GM12865 (cell line): ENCODE measurements at regions not wholly inside any gene's neighbourhood (a gene's known extent, or its start where the extent isn't known, plus 50 kb on each side); places are given as distances from the start of the nearest gene placed in this dataset.
"Not testable (repeated sequence)": the region's sequence is repeated elsewhere in the genome, so short reads cannot be mapped to it uniquely, and the experiment has no call there.

ENCODE experiments used
- DNase-seq: peaks from one replicate; pipeline ENCODE4 v3.0.0; 2010; ENCODE audit warnings: low read depth
- H3K4me3 ChIP-seq: 2 replicates; pipeline ENCODE4 v1.5.1; 2011; ENCODE audit warnings: mild to moderate bottlenecking, low read depth, low read length, control low read depth
- CTCF ChIP-seq: IDR thresholded peaks from 2 replicates; pipeline ENCODE4 v1.5.1; 2011; ENCODE audit warnings: low read length, control low read depth, low read depth, inconsistent platforms; ENCODE audit not compliant: insufficient read depth; ENCODE audit errors: missing control alignments

- no peak for TF ChIP-seq CTCF
- DNase-seq = no peak
- H3K4me3 ChIP-seq = no peak overlapping the region
These were observed 124.4 kb upstream of the SP8 start for GRCh38 chr7:20911081-20911480.

GRCh38 chr7:20913853-20914252, 127.2 kb upstream of the SP8 start:
- TF ChIP-seq CTCF = no peak
- DNase-seq = no peak
- H3K4me3 ChIP-seq = no peak overlapping the region

GRCh38 chr7:20916311-20916710, 129.6 kb upstream of the SP8 start:
- TF ChIP-seq CTCF = no peak
- no peak overlapping the region for H3K4me3 ChIP-seq
- no peak for DNase-seq

GRCh38 chr7:20917603-20918002, 130.9 kb upstream of the SP8 start:
- DNase-seq = no peak
- TF ChIP-seq CTCF = no peak
- no peak overlapping the region for H3K4me3 ChIP-seq

GRCh38 chr7:20918156-20918555, 131.5 kb upstream of the SP8 start:
- no peak for DNase-seq
- no peak overlapping the region for H3K4me3 ChIP-seq
- no peak for TF ChIP-seq CTCF

- DNase-seq, H3K4me3 ChIP-seq: not testable (repeated sequence)
These were observed 140.5 kb upstream of the SP8 start for GRCh38 chr7:20927178-20927577.

- no peak overlapping the region for H3K4me3 ChIP-seq
- DNase-seq = no peak
- TF ChIP-seq CTCF = no peak
These were observed 141.3 kb upstream of the SP8 start for GRCh38 chr7:20927976-20928375.

- TF ChIP-seq CTCF = no peak
- no peak overlapping the region for H3K4me3 ChIP-seq
- DNase-seq = no peak
These were observed 142.5 kb upstream of the SP8 start for GRCh38 chr7:20929199-20929598.
